Lower lobe of right lung (tissue), 2 donors: ENCODE measurements at regions not wholly inside any gene's neighbourhood (a gene's known extent, or its start where the extent isn't known, plus 50 kb on each side); places are given as distances from the start of the nearest gene placed in this dataset.

Experiments
- ATAC-seq, 2 donors: fragments of 200-7000 bp; cut with Tn5 transposase; one replicate each; pipeline ENCODE4 v1.9.1; 2020 to 2022; ENCODE audit warnings: mild to moderate bottlenecking in 2 of 2, moderate library complexity in 2 of 2
- DNase-seq: peaks from one replicate; pipeline ENCODE4 v3.0.0-alpha.2; 2020
- H3K27ac ChIP-seq: fragments of 200-600 bp; one replicate; pipeline ENCODE4 v1.8.0; 2022
- H3K27me3 ChIP-seq: fragments of 200-600 bp; one replicate; pipeline ENCODE4 v1.8.0; 2022; ENCODE audit warnings: low read depth
- H3K36me3 ChIP-seq: fragments of 200-600 bp; one replicate; pipeline ENCODE4 v1.8.0; 2022; ENCODE audit warnings: mild to moderate bottlenecking
- H3K4me1 ChIP-seq: fragments of 200-600 bp; one replicate; pipeline ENCODE4 v1.8.0; 2022
- H3K4me3 ChIP-seq: fragments of 200-600 bp; one replicate; pipeline ENCODE4 v1.8.0; 2022; ENCODE audit warnings: mild to moderate bottlenecking
- H3K9me3 ChIP-seq: fragments of 200-600 bp; one replicate; pipeline ENCODE4 v1.8.0; 2022
- CTCF ChIP-seq: fragments of 200-600 bp; IDR thresholded peaks from one replicate; pipeline ENCODE4 v1.8.0; 2022; ENCODE audit warnings: antibody characterized with exemption, mild to moderate bottlenecking
- intact Hi-C: fragments of 100-400 bp; cut with DNase I; formaldehyde crosslinking; loops from one replicate; pipeline ENCODE4 v1.11.0; 2022
- donor health status: DM: no; HTN: yes; CAD: no; lungs with severe emphysema.

GRCh38 chr20:3297079-3297378 lies 58.0 kb upstream of the SLC4A11 start:
- Histone ChIP-seq H3K27ac (no peak overlapping the region), H3K9me3 (no peaks in the 10 kb centered on the region), H3K4me3 (no peak overlapping the region), H3K36me3 (peaks cover 98% of the 10 kb centered on the region), H3K4me1 (no peaks in the 10 kb centered on the region), H3K27me3 (no peaks in the 10 kb centered on the region)
- no peak for TF ChIP-seq CTCF
- intact Hi-C loops, result no loop called here
- no peak for DNase-seq
- no peak for ATAC-seq

DNA sequence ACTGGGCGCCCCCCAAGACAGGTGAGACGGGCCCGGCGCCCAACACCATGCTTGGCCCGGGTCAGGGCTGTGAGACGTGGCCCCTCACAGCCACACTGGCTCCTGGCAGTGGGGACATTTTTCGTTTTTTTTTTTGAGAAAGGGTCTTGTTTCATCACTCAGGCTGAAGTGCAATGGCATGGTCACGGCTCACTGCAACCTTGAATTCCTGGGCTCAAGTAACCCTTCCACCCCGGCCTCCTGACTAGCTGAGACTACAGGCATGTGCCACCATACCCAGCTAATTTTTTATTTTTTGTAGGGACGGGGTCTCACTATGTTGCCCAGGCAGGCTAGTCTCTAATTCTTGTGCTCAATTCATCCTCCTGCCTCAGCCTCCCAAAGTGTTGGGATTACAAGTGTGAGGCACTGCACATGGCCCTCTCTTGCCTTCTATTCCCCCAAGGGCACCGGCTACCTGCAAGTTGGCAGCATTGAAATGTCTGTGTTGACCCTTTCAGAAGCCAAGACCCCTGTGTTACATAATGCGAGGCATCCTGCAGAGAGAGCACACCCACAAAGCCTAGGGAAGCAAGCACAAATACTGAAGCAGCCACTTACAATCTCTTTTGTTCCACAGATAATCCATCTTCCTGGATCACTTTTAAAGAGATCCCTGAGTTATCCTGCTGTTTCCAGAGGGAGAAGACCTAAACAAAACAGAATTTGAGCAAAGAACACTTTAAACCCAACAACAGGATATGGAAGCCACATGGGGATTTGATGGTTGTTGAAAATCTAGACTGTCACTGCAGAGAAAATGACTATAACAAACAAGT lies 57.5 kb upstream of the SLC4A11 start:
- H3K36me3 ChIP-seq, result peaks cover 98% of the 10 kb centered on the region
- intact Hi-C loops, result no loop called here

More for the DNA sequence above, 57.5 kb upstream of the SLC4A11 start:
- Histone ChIP-seq H3K4me1 (no peaks in the 10 kb centered on the region), H3K4me3 (no peak overlapping the region), H3K27ac (no peak overlapping the region), H3K27me3 (no peaks in the 10 kb centered on the region), H3K9me3 (no peaks in the 10 kb centered on the region)
- TF ChIP-seq CTCF, result no peak
- DNase-seq (no peak), ATAC-seq (no peak)
